ENCODE measurements at regions not wholly inside any gene's neighbourhood (a gene's known extent, or its start where the extent isn't known, plus 50 kb on each side); places are given as distances from the start of the nearest gene placed in this dataset.

DNA sequence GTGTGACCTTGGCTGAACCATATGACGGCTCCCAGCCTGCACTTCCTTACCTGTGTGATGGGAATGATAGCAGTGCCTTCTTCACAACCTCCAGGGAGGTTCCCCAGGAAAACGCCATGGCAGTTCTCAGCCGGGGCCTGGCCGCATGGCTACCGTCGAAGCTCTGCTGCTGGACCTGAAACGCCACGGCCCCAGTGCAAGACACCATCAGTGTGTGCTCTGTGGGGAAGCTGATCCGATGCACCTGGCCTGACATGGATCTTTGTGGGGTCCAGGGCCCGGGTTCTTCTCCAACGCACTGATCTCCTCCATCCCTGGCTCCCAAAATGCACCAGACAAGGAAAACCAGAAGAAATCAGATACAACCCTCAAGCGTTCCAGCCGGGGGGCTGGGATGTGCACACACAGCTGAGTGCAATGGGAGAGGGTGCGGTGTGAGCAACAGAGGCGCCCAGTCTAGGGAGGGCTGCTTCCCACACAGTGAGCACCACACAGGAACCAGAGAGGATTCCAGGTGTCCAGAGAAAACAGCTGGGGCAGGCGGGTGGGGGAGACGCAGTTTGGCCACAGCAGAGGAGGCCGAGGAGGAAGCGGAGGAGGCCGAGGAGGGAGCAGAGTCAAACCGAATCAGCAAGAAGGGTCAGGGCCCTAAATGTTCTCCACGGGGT, 54.3 kb upstream of the ZNF469 start:
- Mint-ChIP-seq H3K4me3 (no peak overlapping the region), H3K4me1 (peaks cover under 1% of the 10 kb centered on the region), H3K27ac (no peak overlapping the region), H3K27me3 (peaks cover under 1% of the 10 kb centered on the region), H3K9me3 (ENCODE audit: insufficient read depth) (no peaks in the 10 kb centered on the region)
- Histone ChIP-seq H4K20me1 (ENCODE audit: control insufficient read depth, insufficient read depth, low read length, poor library complexity, severe bottlenecking) (no peaks in the 10 kb centered on the region), H2AFZ (ENCODE audit: insufficient read depth, low read depth, low read length, poor library complexity, severe bottlenecking) (no peak overlapping the region), H3K4me1 (ENCODE audit: control insufficient read depth in 2 of 2, insufficient read depth in 2 of 2, low read length in 2 of 2) (peaks cover 5 to 6% of the 10 kb centered on the region in 2 donors), H3K9me3 (ENCODE audit: control extremely low read depth in 1 of 3, control insufficient read depth in 2 of 3, insufficient read depth in 1 of 3, low read length in 2 of 3) (peaks cover 0 to 24% (median 0%) of the 10 kb centered on the region in 3 donors), H3K4me2 (replicated peaks; ENCODE audit: low read depth, low read length, poor library complexity, severe bottlenecking) (no peak overlapping the region), H3K9ac (ENCODE audit: low read length) (no peak overlapping the region), H3K4me3 (ENCODE audit: control extremely low read depth in 1 of 5, extremely low read depth in 1 of 5, insufficient read depth in 1 of 5, low read depth in 2 of 5, low read length in 4 of 5) (no peak overlapping the region), H3K79me2 (ENCODE audit: control insufficient read depth, insufficient read depth, low read length) (no peaks in the 10 kb centered on the region), H3K27ac (ENCODE audit: low read length in 2 of 2) (no peak overlapping the region), H3K27me3 (replicated peaks in 1 of 4; ENCODE audit: control extremely low read depth in 1 of 4, control insufficient read depth in 3 of 4, insufficient read depth in 4 of 4, low read length in 3 of 4) (peaks cover 0 to 9% (median 0%) of the 10 kb centered on the region in 4 experiments), H3K36me3 (replicated peaks in 1 of 2; ENCODE audit: control extremely low read depth in 1 of 2, control insufficient read depth in 1 of 2, extremely low read depth in 1 of 2, insufficient read depth in 2 of 2, low read length in 1 of 2) (no peaks in the 10 kb centered on the region)
- ATAC-seq (ENCODE audit: low read depth) (no peak), DNase-seq (no peak)
- no peak for TF ChIP-seq EZH2 (IDR thresholded peaks at IDR 0.05; ENCODE audit: borderline replicate concordance, insufficient read depth, low read depth, low read length, poor library complexity, severe bottlenecking)
- TF ChIP-seq, protein P1, sequence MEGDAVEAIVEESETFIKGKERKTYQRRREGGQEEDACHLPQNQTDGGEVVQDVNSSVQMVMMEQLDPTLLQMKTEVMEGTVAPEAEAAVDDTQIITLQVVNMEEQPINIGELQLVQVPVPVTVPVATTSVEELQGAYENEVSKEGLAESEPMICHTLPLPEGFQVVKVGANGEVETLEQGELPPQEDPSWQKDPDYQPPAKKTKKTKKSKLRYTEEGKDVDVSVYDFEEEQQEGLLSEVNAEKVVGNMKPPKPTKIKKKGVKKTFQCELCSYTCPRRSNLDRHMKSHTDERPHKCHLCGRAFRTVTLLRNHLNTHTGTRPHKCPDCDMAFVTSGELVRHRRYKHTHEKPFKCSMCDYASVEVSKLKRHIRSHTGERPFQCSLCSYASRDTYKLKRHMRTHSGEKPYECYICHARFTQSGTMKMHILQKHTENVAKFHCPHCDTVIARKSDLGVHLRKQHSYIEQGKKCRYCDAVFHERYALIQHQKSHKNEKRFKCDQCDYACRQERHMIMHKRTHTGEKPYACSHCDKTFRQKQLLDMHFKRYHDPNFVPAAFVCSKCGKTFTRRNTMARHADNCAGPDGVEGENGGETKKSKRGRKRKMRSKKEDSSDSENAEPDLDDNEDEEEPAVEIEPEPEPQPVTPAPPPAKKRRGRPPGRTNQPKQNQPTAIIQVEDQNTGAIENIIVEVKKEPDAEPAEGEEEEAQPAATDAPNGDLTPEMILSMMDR (IDR thresholded peaks at IDR 0.05) = no peak
- WGBS (ENCODE audit: insufficient coverage) = 91% methylated on average over 22 of the region's 22 CpGs
- intact Hi-C loops (cut with micrococcal nuclease) = no loop called here
- POLR2A ChIA-PET = no interaction called here
- CTCF ChIA-PET = no interaction called here
